SIG-M5 treated with dmso at 0.1 percent for 504 hours (cell line): ENCODE measurements at regions not wholly inside any gene's neighbourhood (a gene's known extent, or its start where the extent isn't known, plus 50 kb on each side); places are given as distances from the start of the nearest gene placed in this dataset.
A peak's percentile ranks its signal among the peaks of the same experiment; 100 is the strongest.

Experiments used
- DNase-seq: peaks from one replicate; lab custom pipeline; 2025; ENCODE audit not compliant: unreplicated experiment; lab: John Stamatoyannopoulos, UW

GRCh38 chr1:38347446-38348175 is 301.0 kb upstream of the POU3F1 start:
- DNase-seq, result no peak

DNA sequence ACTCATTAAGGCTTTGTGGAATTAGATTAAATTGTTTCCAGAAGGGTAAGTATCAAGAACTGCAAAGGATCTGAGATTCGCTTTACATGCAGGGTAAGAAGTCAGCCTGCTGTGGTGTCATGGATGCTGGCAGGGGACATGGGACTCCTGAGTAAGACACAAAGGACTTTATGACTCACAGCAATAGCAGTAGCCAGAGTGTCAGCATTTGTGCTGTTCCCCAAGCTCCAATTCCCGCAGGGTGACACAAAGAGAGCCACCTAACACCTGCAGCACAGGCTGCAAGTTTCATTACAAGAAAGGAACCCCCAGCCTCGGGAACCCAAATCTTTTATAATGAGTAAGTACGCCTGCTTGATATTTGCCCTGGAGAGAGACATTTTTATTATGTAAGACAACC is 298.1 kb upstream of the POU3F1 start:
- DNase-seq, result no peak

GRCh38 chr1:38341694-38342093 is 295.1 kb upstream of the POU3F1 start:
- no peak for DNase-seq

GRCh38 chr1:38340409-38340808 is 293.8 kb upstream of the POU3F1 start:
- no peak for DNase-seq

GRCh38 chr1:38337711-38338110 is 291.1 kb upstream of the POU3F1 start:
- no peak for DNase-seq

- DNase-seq, result no peak
Observed at GRCh38 chr1:38336961-38337360, 290.4 kb upstream of the POU3F1 start.

GRCh38 chr1:38336301-38336923 is 289.8 kb upstream of the POU3F1 start:
- DNase-seq, result no peak

DNA sequence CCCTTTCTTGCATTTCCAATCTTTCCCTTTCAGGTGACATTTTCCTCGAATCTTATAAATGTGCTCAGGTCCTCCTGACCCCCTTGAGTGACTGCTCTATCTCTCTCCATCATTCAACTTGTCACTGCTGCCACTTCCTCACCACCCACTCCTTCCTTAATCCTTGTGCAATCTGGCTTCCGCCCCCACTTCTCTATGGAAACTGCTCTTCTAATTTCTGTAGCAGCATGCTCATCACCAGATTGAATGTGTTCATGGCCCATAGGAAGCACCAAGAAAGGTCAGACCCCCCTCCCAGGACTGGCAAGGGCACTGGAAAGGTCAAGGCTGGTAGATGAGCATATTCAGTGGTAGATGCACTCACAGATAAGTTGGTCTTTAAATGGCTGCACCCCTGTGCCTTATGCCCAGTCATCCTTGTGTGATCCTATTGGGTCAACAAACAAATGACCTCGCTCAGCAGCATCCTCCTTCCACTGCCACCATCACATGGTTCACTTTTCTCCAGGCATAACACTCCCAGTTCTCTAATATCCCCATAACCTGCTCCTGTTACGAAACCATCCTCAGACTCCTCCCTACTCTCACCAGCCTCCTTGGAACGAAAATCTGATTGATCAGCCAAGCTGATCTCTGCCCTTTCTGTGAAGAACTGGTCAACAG is 288.5 kb upstream of the POU3F1 start:
- peak; percentile 7 for DNase-seq

DNA sequence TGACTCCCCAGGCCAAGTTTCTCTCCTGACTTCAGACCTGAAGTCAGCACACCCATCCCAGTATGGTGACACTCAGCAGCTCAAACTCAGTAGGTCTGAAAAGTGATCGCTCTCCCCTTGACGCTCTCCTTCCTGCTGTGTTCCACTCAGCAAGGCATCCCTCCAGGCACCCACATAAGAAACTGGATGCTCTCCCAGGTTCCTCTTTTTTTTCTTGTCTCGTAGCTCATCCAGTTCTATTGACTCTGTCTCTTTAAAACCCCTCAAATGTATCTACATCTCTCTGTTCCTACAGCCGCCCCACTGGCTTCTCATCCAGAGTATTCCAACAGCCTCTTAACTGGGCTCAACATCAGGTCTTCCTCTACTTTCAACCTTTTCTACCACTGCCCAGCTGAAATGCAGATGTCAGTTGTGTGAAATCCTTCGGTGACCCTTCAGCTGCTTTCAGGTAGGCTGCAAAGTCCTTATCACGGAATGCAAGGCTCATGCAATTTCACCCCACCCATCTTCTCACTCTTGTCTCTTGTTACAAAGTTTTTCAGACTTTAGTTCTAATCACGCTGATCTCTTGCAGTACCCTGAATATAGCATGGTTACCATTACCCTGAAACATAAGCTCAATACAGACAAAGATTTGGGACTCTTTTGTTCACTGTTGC is 286.2 kb upstream of the POU3F1 start:
- peak; percentile 3 for DNase-seq

DNA sequence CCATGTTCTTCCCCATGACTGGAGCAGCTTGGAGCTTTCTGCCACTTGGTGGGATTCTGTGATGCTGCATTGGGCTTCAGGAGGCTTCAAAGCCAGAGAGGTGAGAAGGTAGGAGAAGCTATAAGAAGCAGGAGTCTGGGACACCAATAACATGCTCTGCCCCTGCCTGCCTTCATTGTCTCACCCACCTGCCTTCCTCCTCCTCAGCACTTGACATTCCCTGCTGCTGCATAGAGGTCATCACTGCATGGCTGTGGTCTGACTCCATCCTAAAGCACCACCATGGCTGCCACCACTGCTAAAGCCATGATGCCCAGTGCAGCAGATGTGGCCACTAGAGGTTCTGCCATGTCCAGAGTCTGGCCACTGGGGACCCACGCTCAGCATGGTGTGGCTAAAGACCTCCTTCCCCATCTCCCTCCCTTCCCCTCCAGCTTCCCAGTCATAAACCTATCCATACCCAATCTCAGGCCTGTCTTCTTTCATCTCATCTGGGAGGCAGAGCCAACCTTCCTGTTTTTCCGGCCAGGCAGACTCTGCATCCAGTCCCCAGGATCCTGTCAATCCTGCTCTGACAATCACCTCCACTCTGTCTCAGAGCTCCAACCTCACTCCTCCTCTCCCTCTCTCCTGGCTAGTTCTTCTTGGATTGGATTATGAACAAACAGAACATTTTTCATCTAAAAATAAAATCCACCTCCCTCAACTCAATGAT is 285.1 kb upstream of the POU3F1 start:
- no peak for DNase-seq

- DNase-seq, result no peak
Observed at GRCh38 chr1:38330799-38331198, 284.2 kb upstream of the POU3F1 start.

- no peak for DNase-seq
Observed at GRCh38 chr1:38329644-38330043, 283.1 kb upstream of the POU3F1 start.

DNA sequence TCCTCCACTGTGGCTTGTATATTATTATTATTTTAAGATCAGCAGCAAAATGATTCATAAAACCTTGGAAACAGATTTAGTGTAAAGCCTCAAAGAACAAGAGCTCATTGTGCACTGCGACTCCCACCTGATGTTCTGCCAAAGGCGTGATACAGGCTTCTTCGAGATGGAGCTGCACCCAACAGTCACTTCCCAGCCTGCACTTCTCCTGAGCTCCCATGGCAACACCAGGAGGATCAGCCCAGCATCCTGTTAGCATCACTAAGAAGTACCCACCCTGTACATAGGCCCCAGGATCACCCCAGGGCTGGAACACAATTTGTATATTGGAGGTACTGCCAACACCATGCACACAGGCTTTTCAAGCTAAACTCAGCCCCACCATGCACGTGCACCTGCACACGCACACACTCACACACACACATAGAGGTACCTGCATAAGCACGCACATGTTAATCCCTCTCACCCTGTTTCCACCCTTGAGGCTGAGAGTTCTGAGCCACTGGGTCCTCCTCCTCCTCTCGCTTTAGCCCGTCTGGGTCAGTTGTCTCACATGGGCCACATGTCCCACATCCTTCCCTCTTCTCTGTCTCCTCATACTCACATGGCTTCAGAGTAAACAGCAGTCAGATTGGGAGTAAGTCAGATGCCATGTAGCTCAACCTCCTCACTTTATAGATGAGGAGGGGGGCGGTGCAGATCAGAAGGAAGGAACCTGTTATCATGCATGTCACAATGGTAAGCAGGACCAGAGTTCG is 281.9 kb upstream of the POU3F1 start:
- DNase-seq, result no peak

DNA sequence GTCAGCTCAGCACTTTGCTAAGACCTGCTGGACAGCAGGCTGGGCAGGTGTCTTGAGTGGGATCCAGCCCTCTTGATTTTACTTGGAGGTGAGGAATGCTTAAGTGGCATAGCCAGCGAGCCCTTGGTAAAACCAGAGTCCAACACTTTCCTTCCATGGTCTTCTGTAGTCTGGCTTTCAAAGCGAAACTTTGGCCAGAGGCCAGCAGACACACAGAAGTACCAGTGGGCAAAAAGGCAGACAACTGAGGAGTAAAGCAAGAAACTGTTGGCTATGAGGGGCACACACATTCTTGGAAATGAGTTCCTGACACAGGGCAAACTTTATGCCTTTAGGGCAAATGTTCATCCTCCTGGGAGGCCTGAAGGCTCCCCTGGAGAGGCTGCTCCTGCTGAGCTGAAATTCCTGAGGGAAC is 281.0 kb upstream of the POU3F1 start:
- no peak for DNase-seq

DNA sequence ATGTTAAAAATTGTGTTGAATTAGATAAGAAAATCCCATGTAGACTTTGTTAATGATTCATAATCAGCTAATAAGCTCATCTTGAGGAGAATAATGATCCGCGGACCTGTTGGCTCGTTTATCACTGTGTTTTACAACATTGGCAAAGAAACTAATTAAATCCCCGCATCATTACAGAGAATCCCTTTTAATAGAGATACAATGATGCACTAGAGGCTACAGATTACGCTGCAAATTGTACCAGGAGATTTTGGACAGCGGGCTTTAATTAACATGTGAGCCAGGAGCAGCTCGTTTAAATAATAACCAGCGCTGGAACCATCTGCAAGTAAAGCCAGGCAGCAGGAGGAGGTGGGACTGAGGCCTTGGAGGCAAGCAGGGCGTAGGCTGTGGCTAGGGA is 280.3 kb upstream of the POU3F1 start:
- no peak for DNase-seq

GRCh38 chr1:38326135-38326534 is 279.5 kb upstream of the POU3F1 start:
- no peak for DNase-seq

- DNase-seq, result no peak
Observed at GRCh38 chr1:38312753-38313152, 266.2 kb upstream of the POU3F1 start.

DNA sequence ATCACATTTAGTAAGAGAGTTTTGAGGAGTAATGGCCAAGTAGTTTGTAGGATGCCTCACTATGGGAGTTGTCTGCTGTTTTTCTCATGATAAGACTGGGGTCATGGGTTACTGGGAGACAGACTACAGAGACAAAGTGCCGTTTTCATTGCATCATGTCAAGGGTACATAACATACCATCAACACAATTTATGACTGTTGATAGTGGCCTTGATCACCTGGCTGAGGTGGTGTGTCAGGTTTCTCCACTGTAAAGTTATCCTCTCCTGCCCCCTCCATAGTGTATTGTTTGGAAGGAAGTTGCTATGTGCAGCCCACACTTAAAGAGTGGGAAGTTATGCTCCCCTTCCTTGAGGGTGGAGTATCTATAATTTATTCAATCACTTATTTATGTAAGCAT is 263.5 kb upstream of the POU3F1 start:
- DNase-seq, result no peak

DNA sequence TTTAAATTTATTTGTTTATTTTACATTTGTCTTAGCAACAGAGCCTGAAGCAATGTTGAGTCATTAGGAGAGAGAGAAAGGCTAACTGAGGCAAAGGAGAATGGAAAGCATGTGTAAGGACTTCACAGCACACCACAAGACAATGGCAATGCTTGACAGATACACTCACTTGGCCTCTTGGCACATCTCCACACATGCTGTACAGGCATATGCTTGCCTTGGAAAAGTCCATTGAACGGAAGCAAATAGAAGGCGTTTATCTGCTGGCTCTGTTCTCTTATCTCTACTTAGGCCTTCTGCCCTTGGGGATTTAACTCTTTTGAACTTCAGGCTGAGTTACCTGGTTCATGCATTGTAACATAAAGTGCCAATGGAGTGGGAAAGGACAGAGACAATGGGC is 262.2 kb upstream of the POU3F1 start:
- no peak for DNase-seq

GRCh38 chr1:38305666-38306065 is 259.1 kb upstream of the POU3F1 start:
- DNase-seq, result no peak
